PC-3 (cell line): ENCODE measurements at regions not wholly inside any gene's neighbourhood (a gene's known extent, or its start where the extent isn't known, plus 50 kb on each side); places are given as distances from the start of the nearest gene placed in this dataset.

Experiments
- ATAC-seq: fragments of 200-7000 bp; cut with Tn5 transposase; 2 replicates; pipeline ENCODE4 v1.9.1; 2020; ENCODE audit warnings: mild to moderate bottlenecking, moderate library complexity
- BruUV-seq: library from RNA; stranded (reverse); fragments of 400-500 nt; replicated peaks from 2 replicates; lab custom pipeline; 2021; lab: Mats Ljungman, UMichigan
- CTCF ChIA-PET: fragments of 300-600 bp; sonication (Branson Sonifier 250); formaldehyde crosslinking; loops from one replicate; lab custom pipeline; 2022; ENCODE audit warnings: antibody characterized with exemption; lab: Charles Lee
- POLR2A ChIA-PET: fragments of 300-600 bp; sonication (Branson Sonifier 250); formaldehyde crosslinking; loops from one replicate; lab custom pipeline; 2022; ENCODE audit warnings: antibody characterized with exemption; ENCODE audit not compliant: unreplicated experiment; lab: Charles Lee
- DNase-seq: peaks from one replicate; pipeline ENCODE4 v3.0.0-alpha.2; 2015
- H2AFZ ChIP-seq: fragments of 300-600 bp; sonication (generic); 2 replicates; pipeline ENCODE4 v1.6.0; 2016; ENCODE audit warnings: antibody characterized with exemption, low read length
- H3F3A ChIP-seq: fragments of 300-600 bp; sonication (generic); one replicate; pipeline ENCODE4 v1.6.0; 2017; ENCODE audit warnings: antibody characterized with exemption, low read length, control low read depth, mild to moderate bottlenecking; ENCODE audit not compliant: unreplicated experiment
- H3K27ac ChIP-seq: fragments of 300-600 bp; sonication (generic); 2 replicates; pipeline ENCODE4 v1.5.1; 2016; ENCODE audit warnings: mild to moderate bottlenecking, low read length
- H3K27me3 ChIP-seq: fragments of 300-600 bp; sonication (generic); 2 replicates; pipeline ENCODE4 v1.6.1; 2016; ENCODE audit warnings: low read length, mixed read lengths
- H3K36me3 ChIP-seq: fragments of 300-600 bp; sonication (generic); 2 replicates; pipeline ENCODE4 v1.6.1; 2016; ENCODE audit warnings: low read depth, mixed run types, low read length, mixed read lengths
- H3K4me1 ChIP-seq: fragments of 300-600 bp; sonication (generic); 2 replicates; pipeline ENCODE4 v1.5.1; 2016; ENCODE audit warnings: low read length; ENCODE audit not compliant: insufficient read depth
- H3K4me2 ChIP-seq: fragments of 300-600 bp; sonication (generic); 2 replicates; pipeline ENCODE4 v1.6.0; 2016; ENCODE audit warnings: low read length
- H3K4me3 ChIP-seq: fragments of 300-600 bp; sonication (generic); 2 replicates; pipeline ENCODE4 v1.5.1; 2016; ENCODE audit warnings: mild to moderate bottlenecking, low read length, mixed read lengths
- H3K79me2 ChIP-seq: fragments of 300-600 bp; sonication (generic); 2 replicates; pipeline ENCODE4 v1.6.1; 2017; ENCODE audit warnings: low read length, mixed read lengths
- H3K9ac ChIP-seq: fragments of 300-600 bp; sonication (generic); 2 replicates; pipeline ENCODE4 v1.6.0; 2016; ENCODE audit warnings: mild to moderate bottlenecking, low read length
- H3K9me2 ChIP-seq: fragments of 300-600 bp; sonication (generic); replicated peaks from 2 replicates; pipeline ENCODE4 v1.6.1; 2016; ENCODE audit warnings: mixed run types, low read length, mixed read lengths
- H3K9me3 ChIP-seq: fragments of 300-600 bp; sonication (generic); 2 replicates; pipeline ENCODE4 v1.6.1; 2016; ENCODE audit warnings: low read length, mixed read lengths
- H4K20me1 ChIP-seq: fragments of 300-600 bp; sonication (generic); 2 replicates; pipeline ENCODE4 v1.6.1; 2016; ENCODE audit warnings: low read length, mixed read lengths
- EZH2 ChIP-seq: fragments of 300-600 bp; sonication (generic); IDR thresholded peaks from one replicate; pipeline ENCODE4 v1.6.1; 2017; ENCODE audit warnings: antibody characterized with exemption, mild to moderate bottlenecking, low read length; ENCODE audit not compliant: unreplicated experiment
- EZH2phosphoT487 ChIP-seq: fragments of 300-600 bp; sonication (generic); IDR thresholded peaks from 2 replicates; pipeline ENCODE4 v1.6.1; 2018; ENCODE audit warnings: mild to moderate bottlenecking, antibody characterized with exemption, low read length, borderline replicate concordance
- intact Hi-C: fragments of 100-400 bp; cut with micrococcal nuclease; formaldehyde crosslinking; loops from 2 replicates; pipeline ENCODE4 v1.9.0; 2023
- TF ChIP-seq, protein P1 (sequence below): fragments of 300-600 bp; sonication (generic); conservative IDR thresholded peaks from 2 replicates; pipeline ENCODE4 v1.5.1; 2017; ENCODE audit warnings: antibody characterized with exemption, low read depth, mild to moderate bottlenecking, low read length

DNA sequence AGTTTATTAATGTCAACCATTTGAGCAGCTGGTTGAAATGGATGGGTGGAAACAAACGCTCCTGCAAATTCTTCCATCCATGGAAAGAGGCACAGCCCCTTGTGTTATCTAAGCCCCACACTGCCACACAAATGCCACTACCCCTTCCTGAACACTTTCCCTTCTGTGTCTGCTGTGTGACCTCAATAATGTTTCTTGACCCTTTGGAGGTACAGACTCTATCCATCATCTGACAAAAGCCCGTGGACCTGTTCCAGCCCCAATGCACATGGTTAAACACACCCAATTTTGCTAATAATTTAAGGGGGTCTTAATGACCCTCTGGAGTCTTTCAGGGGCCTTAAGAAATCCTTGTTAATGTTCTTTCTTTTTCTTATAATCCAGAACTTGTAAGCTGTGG lies 482.2 kb upstream of the CFAP20DC start:
- ChIA-PET POLR2A (no interaction called here), CTCF (no interaction called here)
- H3K4me3 ChIP-seq = no peak overlapping the region
- TF ChIP-seq EZH2phosphoT487 = no peak
- TF ChIP-seq EZH2 = no peak
- TF ChIP-seq, protein P1, sequence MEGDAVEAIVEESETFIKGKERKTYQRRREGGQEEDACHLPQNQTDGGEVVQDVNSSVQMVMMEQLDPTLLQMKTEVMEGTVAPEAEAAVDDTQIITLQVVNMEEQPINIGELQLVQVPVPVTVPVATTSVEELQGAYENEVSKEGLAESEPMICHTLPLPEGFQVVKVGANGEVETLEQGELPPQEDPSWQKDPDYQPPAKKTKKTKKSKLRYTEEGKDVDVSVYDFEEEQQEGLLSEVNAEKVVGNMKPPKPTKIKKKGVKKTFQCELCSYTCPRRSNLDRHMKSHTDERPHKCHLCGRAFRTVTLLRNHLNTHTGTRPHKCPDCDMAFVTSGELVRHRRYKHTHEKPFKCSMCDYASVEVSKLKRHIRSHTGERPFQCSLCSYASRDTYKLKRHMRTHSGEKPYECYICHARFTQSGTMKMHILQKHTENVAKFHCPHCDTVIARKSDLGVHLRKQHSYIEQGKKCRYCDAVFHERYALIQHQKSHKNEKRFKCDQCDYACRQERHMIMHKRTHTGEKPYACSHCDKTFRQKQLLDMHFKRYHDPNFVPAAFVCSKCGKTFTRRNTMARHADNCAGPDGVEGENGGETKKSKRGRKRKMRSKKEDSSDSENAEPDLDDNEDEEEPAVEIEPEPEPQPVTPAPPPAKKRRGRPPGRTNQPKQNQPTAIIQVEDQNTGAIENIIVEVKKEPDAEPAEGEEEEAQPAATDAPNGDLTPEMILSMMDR = no peak
- H2AFZ ChIP-seq = no peak overlapping the region
- no peak overlapping the region for H3K27ac ChIP-seq
- BruUV-seq = no TSS peak
- H3K4me1 ChIP-seq = peaks cover 10% of the 10 kb centered on the region
- no peaks in the 10 kb centered on the region for H3K9me2 ChIP-seq
- ATAC-seq = no peak
- no peak for DNase-seq
- no peaks in the 10 kb centered on the region for H3F3A ChIP-seq
- H3K4me2 ChIP-seq = no peak overlapping the region
- no peak overlapping the region for H3K9ac ChIP-seq
- no peaks in the 10 kb centered on the region for H3K79me2 ChIP-seq
- H4K20me1 ChIP-seq = no peaks in the 10 kb centered on the region
- intact Hi-C loops = no loop called here
- no peaks in the 10 kb centered on the region for H3K27me3 ChIP-seq
- H3K36me3 ChIP-seq = no peaks in the 10 kb centered on the region
- H3K9me3 ChIP-seq = no peaks in the 10 kb centered on the region

DNA sequence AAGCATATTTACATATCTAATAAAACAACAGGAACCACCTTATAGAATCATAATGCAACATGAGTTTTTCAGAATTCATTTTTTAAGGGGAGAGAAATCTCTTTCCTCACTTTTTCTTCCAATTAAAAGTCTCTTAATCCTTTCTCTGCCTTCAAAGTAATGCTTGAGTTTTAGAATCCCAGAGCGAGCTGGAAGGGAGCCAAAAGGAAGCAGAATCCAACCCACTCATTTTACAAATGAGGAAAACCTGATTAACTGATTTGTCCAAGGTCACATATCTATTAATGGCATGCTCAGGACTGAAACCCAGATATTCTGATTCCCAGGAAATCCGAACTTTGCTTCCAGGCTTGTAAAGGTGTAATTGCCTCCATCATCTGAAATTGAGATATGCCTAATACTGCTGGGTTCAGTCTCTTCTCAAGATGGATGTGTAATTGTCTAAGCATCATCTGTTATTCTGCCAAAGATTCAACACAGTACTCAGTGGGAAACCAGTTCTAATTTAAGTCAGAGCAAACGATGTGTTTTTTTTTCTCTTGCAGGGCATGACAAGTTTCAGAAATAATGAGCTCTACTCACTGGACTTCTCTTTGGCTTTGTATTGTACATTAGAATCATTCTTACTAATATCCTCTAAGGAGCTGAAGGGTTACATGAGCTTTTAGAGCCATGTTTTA lies 481.4 kb upstream of the CFAP20DC start:
- Histone ChIP-seq H3F3A (no peaks in the 10 kb centered on the region), H3K9me2 (no peaks in the 10 kb centered on the region), H3K27ac (no peak overlapping the region), H4K20me1 (no peaks in the 10 kb centered on the region), H3K4me2 (no peak overlapping the region), H3K36me3 (no peaks in the 10 kb centered on the region), H3K9ac (no peak overlapping the region), H2AFZ (no peak overlapping the region), H3K27me3 (no peaks in the 10 kb centered on the region), H3K9me3 (no peaks in the 10 kb centered on the region), H3K79me2 (no peaks in the 10 kb centered on the region), H3K4me3 (no peak overlapping the region), H3K4me1 (peaks cover 6% of the 10 kb centered on the region)
- ChIA-PET CTCF (no interaction called here), POLR2A (no interaction called here)
- ATAC-seq (no peak), DNase-seq (no peak)
- intact Hi-C loops = no loop called here
- BruUV-seq = no TSS peak
- TF ChIP-seq, protein P1 = no peak
- TF ChIP-seq EZH2phosphoT487 = no peak
- TF ChIP-seq EZH2 = no peak

DNA sequence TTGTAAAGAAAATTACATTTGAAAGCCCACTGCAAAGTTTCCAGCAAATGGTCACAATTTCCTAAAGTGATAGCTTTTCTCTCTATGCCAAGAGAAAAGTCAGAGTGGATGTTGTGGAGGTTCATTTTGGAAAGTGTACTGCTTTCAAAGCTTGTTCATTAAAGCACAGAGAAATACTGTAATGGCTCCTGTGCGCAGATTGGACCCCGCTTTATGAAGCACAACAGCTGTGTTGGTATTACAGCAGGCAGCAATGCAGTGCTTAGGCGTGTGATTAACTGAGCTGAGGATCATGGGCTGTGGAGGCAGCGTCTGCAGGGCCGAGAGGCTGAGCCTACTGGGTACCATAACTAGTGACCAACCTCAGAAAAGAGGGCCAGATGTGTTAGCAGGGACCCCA lies 478.4 kb upstream of the CFAP20DC start:
- no peaks in the 10 kb centered on the region for H3K36me3 ChIP-seq
- H3K27ac ChIP-seq = no peak overlapping the region
- H4K20me1 ChIP-seq = no peaks in the 10 kb centered on the region
- ChIA-PET POLR2A (no interaction called here), CTCF (no interaction called here)
- H3K79me2 ChIP-seq = no peaks in the 10 kb centered on the region
- H3K9me3 ChIP-seq = no peaks in the 10 kb centered on the region
- no peaks in the 10 kb centered on the region for H3K4me1 ChIP-seq
- H3K27me3 ChIP-seq = no peaks in the 10 kb centered on the region
- no peak overlapping the region for H2AFZ ChIP-seq
- TF ChIP-seq, protein P1 = no peak
- TF ChIP-seq EZH2phosphoT487 (no peak), EZH2 (no peak)
- ATAC-seq (no peak), DNase-seq (no peak)
- intact Hi-C loops = no loop called here
- no peak overlapping the region for H3K9ac ChIP-seq
- no peak overlapping the region for H3K4me3 ChIP-seq
- no peaks in the 10 kb centered on the region for H3K9me2 ChIP-seq
- no peak overlapping the region for H3K4me2 ChIP-seq
- H3F3A ChIP-seq = no peaks in the 10 kb centered on the region
- no TSS peak for BruUV-seq
